Body of pancreas (tissue), 4 donors: ENCODE measurements at regions not wholly inside any gene's neighbourhood (a gene's known extent, or its start where the extent isn't known, plus 50 kb on each side); places are given as distances from the start of the nearest gene placed in this dataset.

Source experiments
- ATAC-seq: fragments of 150-250 bp; one replicate; pipeline ENCODE4 v1.9.1; 2016
- DNase-seq, 4 donors: peaks; one replicate each; pipeline ENCODE4 v3.0.0-alpha.2; 2019
- H3K27ac ChIP-seq, 4 donors: fragments of 200-600 bp; sonication (generic); 1 replicate in 3 of 4; 2 replicates in 1 of 4; pipeline versions ENCODE4 v1.5.1 to v1.6.1; 2016 to 2019; ENCODE audit warnings: mild to moderate bottlenecking in 1 of 4, mixed read lengths in 1 of 4, moderate library complexity in 1 of 4
- H3K27me3 ChIP-seq, 2 donors: fragments of 200-600 bp; sonication (generic); one replicate each; pipeline ENCODE4 v1.6.0; 2016; ENCODE audit warnings: mild to moderate bottlenecking in 1 of 2
- H3K36me3 ChIP-seq, 2 donors: fragments of 200-600 bp; sonication (generic); replicated peaks in 1 of 2; 2 replicates each; pipeline ENCODE4 v1.5.1; 2016; ENCODE audit warnings: low read depth in 2 of 2; ENCODE audit not compliant: insufficient read depth in 1 of 2
- H3K4me1 ChIP-seq: fragments of 200-600 bp; sonication (generic); one replicate; pipeline ENCODE4 v1.6.0; 2016
- H3K4me3 ChIP-seq, 2 donors: fragments of 200-600 bp; sonication (generic); 1 replicate in 1 of 2; 2 replicates in 1 of 2; pipeline ENCODE4 v1.5.1; 2016 to 2019
- H3K9me3 ChIP-seq, 3 donors: fragments of 200-600 bp; sonication (generic); 1 replicate in 2 of 3; 2 replicates in 1 of 3; pipeline ENCODE4 v1.5.1; 2016
- CTCF ChIP-seq, 7 experiments: fragments of 450-650 bp in 4 of 7; fragments of 200-600 bp in 3 of 7; sonication (generic) in 3 of 7; IDR thresholded peaks; one replicate each; pipeline ENCODE4 v1.5.1; 2016 to 2019; ENCODE audit warnings: antibody characterized with exemption in 7 of 7
- POLR2A ChIP-seq, 3 donors: fragments of 450-650 bp; IDR thresholded peaks; one replicate each; pipeline ENCODE4 v1.6.1; 2016; ENCODE audit warnings: antibody characterized with exemption in 3 of 3, mild to moderate bottlenecking in 2 of 3
- WGBS, 2 donors: methylation state at CpG; one replicate each; pipeline ENCODE4 v1.1.5; 2017; 5-methylcytosine and 5-hydroxymethylcytosine counted together
- intact Hi-C: fragments of 100-400 bp; cut with DNase I; formaldehyde crosslinking; loops from one replicate; pipeline ENCODE4 v1.15.1; 2023

DNA sequence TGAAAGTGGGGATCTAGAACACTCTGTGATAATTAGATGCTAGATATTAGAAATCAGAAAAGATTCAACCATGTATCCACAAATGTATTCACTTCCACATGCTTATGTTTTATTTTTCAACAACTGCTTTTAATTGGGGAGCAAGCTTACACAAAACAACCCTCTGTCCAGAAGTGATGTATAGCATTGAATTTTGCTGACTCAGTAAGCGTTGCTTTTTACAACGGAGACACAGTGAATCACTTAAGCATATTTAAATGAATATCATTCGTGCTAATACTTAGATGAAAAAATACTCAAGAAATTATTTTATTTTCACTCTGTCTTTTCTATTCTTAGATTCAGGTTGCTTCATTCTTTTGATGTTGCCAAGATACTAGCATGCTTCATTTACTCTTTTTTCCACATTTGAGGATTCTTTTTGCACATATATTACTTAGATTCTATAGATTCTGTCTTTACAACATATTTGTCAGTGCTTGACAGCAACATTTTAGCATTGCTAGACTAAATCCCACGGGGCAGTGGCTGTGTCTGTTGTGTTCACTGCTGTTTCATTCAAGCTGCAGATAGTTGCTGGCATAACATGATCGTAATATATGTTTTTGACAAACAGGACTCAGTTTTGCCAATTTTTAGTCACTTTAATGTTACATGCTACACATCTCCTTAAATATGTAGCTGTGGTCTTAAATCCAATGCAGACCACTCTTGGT is 1714.4 kb upstream of the SEL1L start:
- Histone ChIP-seq H3K27ac (no peak overlapping the region), H3K4me1 (no peaks in the 10 kb centered on the region), H3K27me3 (no peaks in the 10 kb centered on the region), H3K4me3 (no peak overlapping the region), H3K36me3 (no peaks in the 10 kb centered on the region), H3K9me3 (no peaks in the 10 kb centered on the region)
- 62 to 66% methylated on average over 5 of the region's 5 CpGs for WGBS, 2 donors
- intact Hi-C loops, result no loop called here
- DNase-seq, result no peak
- ATAC-seq, result no peak
- TF ChIP-seq CTCF (IDR thresholded peaks at IDR 0.05), result no peak
- no peak for TF ChIP-seq POLR2A (IDR thresholded peaks at IDR 0.05)

- DNase-seq (no peak), ATAC-seq (no peak)
- 58 to 65% methylated on average over 2 of the region's 2 CpGs for WGBS, 2 donors
- Histone ChIP-seq H3K9me3 (no peaks in the 10 kb centered on the region), H3K27me3 (no peaks in the 10 kb centered on the region), H3K36me3 (no peaks in the 10 kb centered on the region), H3K4me3 (no peak overlapping the region), H3K27ac (no peak overlapping the region), H3K4me1 (no peaks in the 10 kb centered on the region)
- TF ChIP-seq CTCF (IDR thresholded peaks at IDR 0.05) (no peak), POLR2A (IDR thresholded peaks at IDR 0.05) (no peak)
- intact Hi-C loops, result no loop called here
These were observed 1717.7 kb upstream of the SEL1L start for GRCh38 chr14:83251402-83251801.

DNA sequence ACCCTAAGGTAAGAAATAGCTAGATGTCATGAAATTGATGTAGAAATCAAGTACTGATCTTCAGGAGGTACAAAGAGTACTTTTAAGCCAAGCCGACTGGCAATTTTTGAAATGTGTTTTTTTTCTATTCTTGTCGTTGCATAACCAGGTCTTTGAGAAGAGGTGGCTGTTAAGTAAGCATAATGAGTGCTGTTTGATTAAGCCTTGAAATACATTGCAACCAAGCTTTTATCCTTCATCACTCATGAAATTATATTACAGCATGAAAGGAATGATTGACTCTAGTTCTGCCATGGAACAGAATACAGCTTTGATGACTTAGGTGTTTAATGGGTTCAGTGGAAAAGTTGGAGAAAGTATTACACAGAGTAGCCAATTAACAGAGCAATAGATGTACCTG is 1720.2 kb upstream of the SEL1L start:
- intact Hi-C loops, result no loop called here
- H3K27me3 ChIP-seq, result no peaks in the 10 kb centered on the region
- WGBS, 2 donors, result 40 to 64% methylated on average over 2 of the region's 2 CpGs
- no peak for ATAC-seq
- DNase-seq, result no peak
- H3K4me3 ChIP-seq, result no peak overlapping the region
- no peak overlapping the region for H3K27ac ChIP-seq
- TF ChIP-seq CTCF (IDR thresholded peaks at IDR 0.05) (no peak), POLR2A (IDR thresholded peaks at IDR 0.05) (no peak)
- no peaks in the 10 kb centered on the region for H3K4me1 ChIP-seq
- no peaks in the 10 kb centered on the region for H3K36me3 ChIP-seq
- H3K9me3 ChIP-seq, result no peaks in the 10 kb centered on the region

DNA sequence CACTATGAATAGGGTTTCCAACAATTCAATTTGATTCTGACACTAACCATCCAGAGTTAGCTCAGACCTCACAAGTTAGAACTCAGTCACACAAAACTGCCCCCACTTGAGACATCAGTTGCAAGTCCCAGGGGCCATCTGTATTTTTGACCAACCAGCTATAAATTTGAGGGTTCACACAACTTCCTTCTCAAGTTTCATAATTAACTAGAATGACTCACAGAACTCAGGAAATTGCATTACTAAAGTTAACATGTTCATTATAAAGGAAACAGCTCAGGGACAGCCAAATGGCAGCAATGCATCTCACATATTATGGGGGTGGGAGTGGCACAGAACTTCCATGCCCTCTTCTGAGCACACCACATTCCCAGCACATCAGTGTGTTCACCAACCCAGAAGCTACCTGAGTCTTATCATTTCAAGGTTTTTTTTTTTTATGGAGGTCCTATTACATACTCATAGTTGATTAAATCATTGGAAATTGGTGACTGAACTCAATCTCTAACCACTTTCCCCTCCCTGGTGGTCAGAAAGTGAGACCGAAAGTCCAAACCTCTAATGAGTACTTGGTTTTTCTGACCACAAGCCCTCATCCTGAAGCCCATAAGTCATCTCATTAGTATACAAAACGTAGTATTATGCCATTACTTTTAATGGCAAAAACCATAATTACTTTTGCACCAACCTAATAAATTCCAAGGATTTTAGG is 1721.5 kb upstream of the SEL1L start:
- Histone ChIP-seq H3K9me3 (no peaks in the 10 kb centered on the region), H3K4me1 (no peaks in the 10 kb centered on the region), H3K4me3 (no peak overlapping the region), H3K27ac (no peak overlapping the region), H3K36me3 (no peaks in the 10 kb centered on the region), H3K27me3 (no peaks in the 10 kb centered on the region)
- DNase-seq (no peak), ATAC-seq (no peak)
- TF ChIP-seq POLR2A (IDR thresholded peaks at IDR 0.05) (no peak), CTCF (IDR thresholded peaks at IDR 0.05) (no peak)
- 59 to 64% methylated on average over 2 of the region's 2 CpGs for WGBS, 2 donors
- intact Hi-C loops, result no loop called here

DNA sequence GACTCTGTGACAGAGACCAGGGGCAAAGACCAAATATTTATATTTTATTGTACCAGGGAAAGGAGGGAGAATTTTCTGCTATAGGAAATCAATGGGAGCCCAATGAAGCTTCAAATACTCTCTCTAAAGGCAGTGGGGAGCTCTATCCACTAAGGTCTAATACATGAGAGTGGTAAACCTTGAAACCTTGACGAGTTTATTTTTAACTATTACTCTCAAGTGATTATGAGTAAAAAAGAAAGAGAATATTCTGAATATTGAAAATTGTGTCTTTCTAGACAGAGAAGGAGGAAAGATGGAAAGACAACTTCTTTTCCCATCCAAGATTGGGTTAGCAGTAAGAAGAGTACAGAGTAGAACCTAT is 1722.1 kb upstream of the SEL1L start:
- Histone ChIP-seq H3K36me3 (no peaks in the 10 kb centered on the region), H3K27me3 (no peaks in the 10 kb centered on the region), H3K9me3 (no peaks in the 10 kb centered on the region), H3K4me3 (no peak overlapping the region), H3K27ac (no peak overlapping the region), H3K4me1 (no peaks in the 10 kb centered on the region)
- TF ChIP-seq POLR2A (IDR thresholded peaks at IDR 0.05) (no peak), CTCF (IDR thresholded peaks at IDR 0.05) (no peak)
- DNase-seq (no peak), ATAC-seq (no peak)
- 52 to 67% methylated on average over 1 of the region's 1 CpG for WGBS, 2 donors
- intact Hi-C loops, result no loop called here
